PC-9 (cell line): ENCODE measurements at regions not wholly inside any gene's neighbourhood (a gene's known extent, or its start where the extent isn't known, plus 50 kb on each side); places are given as distances from the start of the nearest gene placed in this dataset.

Source experiments
- BruUV-seq: library from RNA; stranded (reverse); fragments of 400-500 nt; replicated peaks from 2 replicates; lab custom pipeline; 2021; lab: Mats Ljungman, UMichigan
- CTCF ChIA-PET: fragments of 300-600 bp; sonication (Branson Sonifier 250); formaldehyde crosslinking; loops from one replicate; lab custom pipeline; 2022; ENCODE audit warnings: antibody characterized with exemption; lab: Charles Lee
- POLR2A ChIA-PET: fragments of 300-600 bp; sonication (Branson Sonifier 250); formaldehyde crosslinking; loops from one replicate; lab custom pipeline; 2022; ENCODE audit warnings: antibody characterized with exemption; ENCODE audit not compliant: unreplicated experiment; lab: Charles Lee
- DNase-seq, 2 experiments: peaks; one replicate each; pipeline versions ENCODE4 v3.0.0 to v3.0.0-alpha.2; 2015 to 2022; ENCODE audit warnings: mixed read lengths in 1 of 2
- H2AFZ ChIP-seq: fragments of 200-600 bp; sonication (generic); 2 replicates; pipeline ENCODE4 v1.8.1; 2017; ENCODE audit warnings: antibody characterized with exemption
- H3F3A ChIP-seq: fragments of 200-600 bp; sonication (generic); 2 replicates; pipeline ENCODE4 v1.8.1; 2017; ENCODE audit warnings: antibody characterized with exemption, mild to moderate bottlenecking, low read depth; ENCODE audit not compliant: insufficient read depth
- H3K27ac ChIP-seq: fragments of 200-600 bp; sonication (generic); 2 replicates; pipeline ENCODE4 v1.6.1; 2016; ENCODE audit warnings: mixed run types
- H3K27me3 ChIP-seq: fragments of 200-600 bp; sonication (generic); 2 replicates; pipeline ENCODE4 v1.6.1; 2016; ENCODE audit warnings: low read depth, mixed run types; ENCODE audit not compliant: insufficient read depth
- H3K36me3 ChIP-seq: fragments of 200-600 bp; sonication (generic); 2 replicates; pipeline ENCODE4 v1.6.1; 2016; ENCODE audit warnings: low read depth, mixed run types
- H3K4me1 ChIP-seq: fragments of 200-600 bp; sonication (generic); replicated peaks from 2 replicates; pipeline ENCODE4 v1.6.1; 2016; ENCODE audit warnings: mixed run types; ENCODE audit not compliant: insufficient read depth
- H3K4me2 ChIP-seq: fragments of 200-600 bp; sonication (generic); 2 replicates; pipeline ENCODE4 v1.6.1; 2017; ENCODE audit warnings: mixed run types
- H3K4me3 ChIP-seq: fragments of 200-600 bp; sonication (generic); 2 replicates; pipeline ENCODE4 v1.6.1; 2016; ENCODE audit warnings: mixed run types
- H3K79me2 ChIP-seq: fragments of 200-600 bp; sonication (generic); 2 replicates; pipeline ENCODE4 v1.6.1; 2017; ENCODE audit warnings: low read depth, mixed run types
- H3K9me2 ChIP-seq: fragments of 200-600 bp; sonication (generic); 2 replicates; pipeline ENCODE4 v1.8.1; 2017; ENCODE audit warnings: mild to moderate bottlenecking; ENCODE audit not compliant: insufficient read depth
- H3K9me3 ChIP-seq: fragments of 200-600 bp; sonication (generic); 2 replicates; pipeline ENCODE4 v1.8.1; 2016; ENCODE audit warnings: low read depth; ENCODE audit not compliant: insufficient read depth
- H4K20me1 ChIP-seq: fragments of 200-600 bp; sonication (generic); 2 replicates; pipeline ENCODE4 v1.8.1; 2017; ENCODE audit not compliant: insufficient read depth
- EZH2 ChIP-seq: fragments of 200-600 bp; sonication (generic); IDR thresholded peaks from 2 replicates; pipeline ENCODE4 v1.8.0; 2017; ENCODE audit warnings: antibody characterized with exemption, low read depth
- intact Hi-C: fragments of 100-400 bp; cut with micrococcal nuclease; formaldehyde crosslinking; loops from one replicate; pipeline ENCODE4 v1.10.0; 2022; ENCODE audit not compliant: unreplicated experiment
- TF ChIP-seq, protein P1 (sequence below): fragments of 200-600 bp; sonication (generic); conservative IDR thresholded peaks from 2 replicates; pipeline ENCODE4 v1.6.1; 2017; ENCODE audit warnings: mixed run types, antibody characterized with exemption, mild to moderate bottlenecking, moderate library complexity

DNA sequence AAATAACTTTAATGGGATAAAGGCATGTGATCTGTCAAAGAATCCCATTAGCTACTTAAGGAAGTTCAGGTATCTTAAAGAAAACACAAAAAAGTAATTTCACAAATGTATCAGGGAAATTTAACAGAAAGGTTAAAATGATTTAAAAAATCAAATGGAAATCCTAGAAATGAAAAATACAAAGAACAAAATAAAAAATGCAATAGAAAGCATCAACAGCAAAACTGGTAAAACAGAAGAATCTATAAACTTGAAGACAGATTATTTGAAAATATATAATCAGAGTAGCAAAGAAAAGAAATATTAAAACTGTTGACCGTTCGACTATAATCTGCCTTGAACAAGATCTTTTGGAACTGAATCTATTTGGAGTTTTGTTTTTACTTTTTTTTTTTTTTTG, 279.4 kb upstream of the SYT1 start:
- Histone ChIP-seq H3K4me1 (no peaks in the 10 kb centered on the region), H3K27me3 (no peaks in the 10 kb centered on the region), H3K9me2 (no peaks in the 10 kb centered on the region), H2AFZ (no peak overlapping the region), H3K4me3 (no peak overlapping the region), H3F3A (no peaks in the 10 kb centered on the region), H3K9me3 (peaks cover 10% of the 10 kb centered on the region; the same call in 1 of the 2 replicates), H3K79me2 (no peaks in the 10 kb centered on the region), H4K20me1 (no peaks in the 10 kb centered on the region), H3K4me2 (no peak overlapping the region), H3K27ac (no peak overlapping the region), H3K36me3 (no peaks in the 10 kb centered on the region)
- CTCF ChIA-PET, result interaction anchor here (0.7 kb wide), 1 partner anchor 23 kb away, joined by 3 read pairs; no protein-coding TSS in a partner anchor
- POLR2A ChIA-PET, result interaction anchor here (0.6 kb wide), 1 partner anchor 109 kb away, joined by 10 read pairs; no protein-coding TSS in a partner anchor
- TF ChIP-seq, protein P1, sequence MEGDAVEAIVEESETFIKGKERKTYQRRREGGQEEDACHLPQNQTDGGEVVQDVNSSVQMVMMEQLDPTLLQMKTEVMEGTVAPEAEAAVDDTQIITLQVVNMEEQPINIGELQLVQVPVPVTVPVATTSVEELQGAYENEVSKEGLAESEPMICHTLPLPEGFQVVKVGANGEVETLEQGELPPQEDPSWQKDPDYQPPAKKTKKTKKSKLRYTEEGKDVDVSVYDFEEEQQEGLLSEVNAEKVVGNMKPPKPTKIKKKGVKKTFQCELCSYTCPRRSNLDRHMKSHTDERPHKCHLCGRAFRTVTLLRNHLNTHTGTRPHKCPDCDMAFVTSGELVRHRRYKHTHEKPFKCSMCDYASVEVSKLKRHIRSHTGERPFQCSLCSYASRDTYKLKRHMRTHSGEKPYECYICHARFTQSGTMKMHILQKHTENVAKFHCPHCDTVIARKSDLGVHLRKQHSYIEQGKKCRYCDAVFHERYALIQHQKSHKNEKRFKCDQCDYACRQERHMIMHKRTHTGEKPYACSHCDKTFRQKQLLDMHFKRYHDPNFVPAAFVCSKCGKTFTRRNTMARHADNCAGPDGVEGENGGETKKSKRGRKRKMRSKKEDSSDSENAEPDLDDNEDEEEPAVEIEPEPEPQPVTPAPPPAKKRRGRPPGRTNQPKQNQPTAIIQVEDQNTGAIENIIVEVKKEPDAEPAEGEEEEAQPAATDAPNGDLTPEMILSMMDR, result no peak
- TF ChIP-seq EZH2, result no peak
- intact Hi-C loops, result no loop called here
- no peak for DNase-seq
- BruUV-seq, result no TSS peak

DNA sequence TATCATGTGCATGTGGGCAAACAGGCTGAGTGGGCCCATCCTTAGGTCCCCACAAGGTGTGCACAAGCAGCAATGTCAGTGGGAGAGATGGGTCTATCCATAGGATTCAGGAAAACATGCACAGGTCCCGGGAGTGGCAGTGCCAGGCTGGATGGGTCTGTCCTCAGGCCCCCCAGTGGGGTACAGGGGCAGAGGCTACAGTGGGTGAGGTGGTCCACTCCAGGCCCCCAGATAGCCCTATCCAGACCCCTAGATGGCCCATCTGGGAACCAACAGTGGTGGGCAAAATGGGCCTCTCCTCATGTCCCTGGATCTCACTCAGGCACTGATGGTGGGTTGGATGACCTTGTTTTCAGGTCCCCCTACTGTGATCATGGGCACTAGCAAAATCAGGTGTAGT, 277.8 kb upstream of the SYT1 start:
- H2AFZ ChIP-seq, result no peak overlapping the region
- no TSS peak for BruUV-seq
- H3K27me3 ChIP-seq, result no peaks in the 10 kb centered on the region
- no peaks in the 10 kb centered on the region for H3F3A ChIP-seq
- H3K36me3 ChIP-seq, result no peaks in the 10 kb centered on the region
- H3K4me2 ChIP-seq, result no peak overlapping the region
- H3K27ac ChIP-seq, result no peak overlapping the region
- intact Hi-C loops, result no loop called here
- no peaks in the 10 kb centered on the region for H3K4me1 ChIP-seq
- no peak for DNase-seq
- peaks cover 10% of the 10 kb centered on the region; the same call in 1 of the 2 replicates for H3K9me3 ChIP-seq
- no peaks in the 10 kb centered on the region for H4K20me1 ChIP-seq
- no peaks in the 10 kb centered on the region for H3K79me2 ChIP-seq
- TF ChIP-seq, protein P1, result no peak
- TF ChIP-seq EZH2, result no peak
- ChIA-PET CTCF (no interaction called here), POLR2A (no interaction called here)
- H3K4me3 ChIP-seq, result no peak overlapping the region
- no peaks in the 10 kb centered on the region for H3K9me2 ChIP-seq

DNA sequence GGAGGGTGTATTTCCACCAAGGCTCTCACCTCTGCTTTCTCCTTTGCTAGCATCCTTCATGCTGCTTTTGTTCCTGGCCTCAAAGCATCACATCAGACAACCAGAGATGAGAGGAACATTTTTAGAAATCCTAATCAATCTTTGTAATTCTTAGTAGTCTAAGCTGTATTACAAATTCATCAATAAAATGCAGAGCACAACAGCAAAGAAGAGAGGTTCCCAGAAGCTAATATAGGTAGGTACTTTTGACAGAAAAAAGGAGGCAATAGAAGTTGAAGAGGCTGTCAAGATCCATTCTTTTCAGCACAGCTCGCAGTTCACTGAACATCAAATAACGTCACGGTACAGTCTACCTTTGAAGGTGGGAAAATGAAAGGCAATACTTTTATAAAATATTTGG, 265.2 kb upstream of the SYT1 start:
- H3K27me3 ChIP-seq, result no peaks in the 10 kb centered on the region
- H3K36me3 ChIP-seq, result no peaks in the 10 kb centered on the region
- no peak for TF ChIP-seq EZH2
- TF ChIP-seq, protein P1, result no peak
- no peak overlapping the region for H2AFZ ChIP-seq
- ChIA-PET POLR2A (no interaction called here), CTCF (no interaction called here)
- no TSS peak for BruUV-seq
- H3K79me2 ChIP-seq, result no peaks in the 10 kb centered on the region
- no peaks in the 10 kb centered on the region for H3F3A ChIP-seq
- H4K20me1 ChIP-seq, result no peaks in the 10 kb centered on the region; the same call in 1 of the 2 replicates
- no peak for DNase-seq
- no peaks in the 10 kb centered on the region for H3K4me1 ChIP-seq
- no peak overlapping the region for H3K4me3 ChIP-seq
- H3K4me2 ChIP-seq, result no peak overlapping the region
- H3K9me3 ChIP-seq, result no peaks in the 10 kb centered on the region
- H3K9me2 ChIP-seq, result no peaks in the 10 kb centered on the region; the same call in 1 of the 2 replicates
- H3K27ac ChIP-seq, result no peak overlapping the region
- intact Hi-C loops, result no loop called here
